ENCODE measurements at regions not wholly inside any gene's neighbourhood (a gene's known extent, or its start where the extent isn't known, plus 50 kb on each side); places are given as distances from the start of the nearest gene placed in this dataset.

GRCh38 chr22:22345781-22346180 lies 101.2 kb downstream of the VPREB1 start:
- TF ChIP-seq, protein P1, sequence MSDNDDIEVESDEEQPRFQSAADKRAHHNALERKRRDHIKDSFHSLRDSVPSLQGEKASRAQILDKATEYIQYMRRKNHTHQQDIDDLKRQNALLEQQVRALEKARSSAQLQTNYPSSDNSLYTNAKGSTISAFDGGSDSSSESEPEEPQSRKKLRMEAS (IDR thresholded peaks at IDR 0.05): no peak
- TF ChIP-seq POLR2A (IDR thresholded peaks at IDR 0.05; ENCODE audit: low read length): no peak
- no peak for TF ChIP-seq CEBPB (IDR thresholded peaks at IDR 0.05)
- TF ChIP-seq, protein P2, sequence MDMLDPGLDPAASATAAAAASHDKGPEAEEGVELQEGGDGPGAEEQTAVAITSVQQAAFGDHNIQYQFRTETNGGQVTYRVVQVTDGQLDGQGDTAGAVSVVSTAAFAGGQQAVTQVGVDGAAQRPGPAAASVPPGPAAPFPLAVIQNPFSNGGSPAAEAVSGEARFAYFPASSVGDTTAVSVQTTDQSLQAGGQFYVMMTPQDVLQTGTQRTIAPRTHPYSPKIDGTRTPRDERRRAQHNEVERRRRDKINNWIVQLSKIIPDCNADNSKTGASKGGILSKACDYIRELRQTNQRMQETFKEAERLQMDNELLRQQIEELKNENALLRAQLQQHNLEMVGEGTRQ (IDR thresholded peaks at IDR 0.05): no peak
- TF ChIP-seq, protein P3, sequence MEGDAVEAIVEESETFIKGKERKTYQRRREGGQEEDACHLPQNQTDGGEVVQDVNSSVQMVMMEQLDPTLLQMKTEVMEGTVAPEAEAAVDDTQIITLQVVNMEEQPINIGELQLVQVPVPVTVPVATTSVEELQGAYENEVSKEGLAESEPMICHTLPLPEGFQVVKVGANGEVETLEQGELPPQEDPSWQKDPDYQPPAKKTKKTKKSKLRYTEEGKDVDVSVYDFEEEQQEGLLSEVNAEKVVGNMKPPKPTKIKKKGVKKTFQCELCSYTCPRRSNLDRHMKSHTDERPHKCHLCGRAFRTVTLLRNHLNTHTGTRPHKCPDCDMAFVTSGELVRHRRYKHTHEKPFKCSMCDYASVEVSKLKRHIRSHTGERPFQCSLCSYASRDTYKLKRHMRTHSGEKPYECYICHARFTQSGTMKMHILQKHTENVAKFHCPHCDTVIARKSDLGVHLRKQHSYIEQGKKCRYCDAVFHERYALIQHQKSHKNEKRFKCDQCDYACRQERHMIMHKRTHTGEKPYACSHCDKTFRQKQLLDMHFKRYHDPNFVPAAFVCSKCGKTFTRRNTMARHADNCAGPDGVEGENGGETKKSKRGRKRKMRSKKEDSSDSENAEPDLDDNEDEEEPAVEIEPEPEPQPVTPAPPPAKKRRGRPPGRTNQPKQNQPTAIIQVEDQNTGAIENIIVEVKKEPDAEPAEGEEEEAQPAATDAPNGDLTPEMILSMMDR (IDR thresholded peaks at IDR 0.05): no peak
- TF ChIP-seq SMC3 (IDR thresholded peaks at IDR 0.05): no peak
- no peak for TF ChIP-seq ZFP36 (IDR thresholded peaks at IDR 0.05; ENCODE audit: borderline replicate concordance, partially characterized antibody)

All from A549 (cell line).